ENCODE measurements at regions not wholly inside any gene's neighbourhood (a gene's known extent, or its start where the extent isn't known, plus 50 kb on each side); places are given as distances from the start of the nearest gene placed in this dataset.

DNA sequence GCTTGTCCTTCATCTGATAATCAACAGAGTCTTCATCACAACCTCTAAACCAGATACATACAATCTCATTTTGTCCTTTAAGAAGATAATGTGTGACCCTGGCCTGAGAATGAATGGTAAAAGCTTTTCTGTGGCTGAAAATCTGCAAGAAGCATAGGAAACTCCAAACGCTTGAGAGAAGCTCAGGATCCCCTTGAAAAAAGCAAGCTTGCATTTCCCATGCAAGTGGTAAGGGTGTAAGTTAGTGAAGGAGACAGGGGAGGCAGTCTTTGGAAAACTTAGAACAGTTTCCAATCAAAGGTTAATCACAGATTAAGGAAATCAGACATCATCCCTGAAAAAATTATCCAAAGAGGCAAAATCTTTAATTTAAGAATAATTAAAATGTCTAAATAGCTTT is 413.6 kb upstream of the SALL3 start:
- peaks cover 12 to 22% (median 16%) of the 10 kb centered on the region in 7 donors for H3K9me3 Mint-ChIP-seq
- no CpG with 5 or more reads among the region's 1 CpG for WGBS (ENCODE audit: insufficient coverage)
- intact Hi-C loops (cut with micrococcal nuclease): no loop called here
- DNase-seq: no peak
- H3K79me2 ChIP-seq (ENCODE audit: insufficient read depth, low read length): no peaks in the 10 kb centered on the region
- TF ChIP-seq, protein P1, sequence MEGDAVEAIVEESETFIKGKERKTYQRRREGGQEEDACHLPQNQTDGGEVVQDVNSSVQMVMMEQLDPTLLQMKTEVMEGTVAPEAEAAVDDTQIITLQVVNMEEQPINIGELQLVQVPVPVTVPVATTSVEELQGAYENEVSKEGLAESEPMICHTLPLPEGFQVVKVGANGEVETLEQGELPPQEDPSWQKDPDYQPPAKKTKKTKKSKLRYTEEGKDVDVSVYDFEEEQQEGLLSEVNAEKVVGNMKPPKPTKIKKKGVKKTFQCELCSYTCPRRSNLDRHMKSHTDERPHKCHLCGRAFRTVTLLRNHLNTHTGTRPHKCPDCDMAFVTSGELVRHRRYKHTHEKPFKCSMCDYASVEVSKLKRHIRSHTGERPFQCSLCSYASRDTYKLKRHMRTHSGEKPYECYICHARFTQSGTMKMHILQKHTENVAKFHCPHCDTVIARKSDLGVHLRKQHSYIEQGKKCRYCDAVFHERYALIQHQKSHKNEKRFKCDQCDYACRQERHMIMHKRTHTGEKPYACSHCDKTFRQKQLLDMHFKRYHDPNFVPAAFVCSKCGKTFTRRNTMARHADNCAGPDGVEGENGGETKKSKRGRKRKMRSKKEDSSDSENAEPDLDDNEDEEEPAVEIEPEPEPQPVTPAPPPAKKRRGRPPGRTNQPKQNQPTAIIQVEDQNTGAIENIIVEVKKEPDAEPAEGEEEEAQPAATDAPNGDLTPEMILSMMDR (IDR thresholded peaks at IDR 0.05): no peak
- H3K27me3 ChIP-seq (ENCODE audit: control insufficient read depth in 2 of 2, insufficient read depth in 2 of 2, low read length in 2 of 2): no peaks in the 10 kb centered on the region
- H2AFZ ChIP-seq (ENCODE audit: insufficient read depth, low read depth, low read length, poor library complexity, severe bottlenecking): no peak overlapping the region
- peaks cover 0 to 2% (median 1%) of the 10 kb centered on the region in 3 donors for H3K27me3 Mint-ChIP-seq (ENCODE audit: low read depth in 3 of 3)
- no peak overlapping the region for H3K4me3 ChIP-seq (replicated peaks in 1 of 3; ENCODE audit: low read depth in 2 of 3, low read length in 3 of 3)
- no peak overlapping the region for H3K4me3 Mint-ChIP-seq
- H4K20me1 ChIP-seq (ENCODE audit: insufficient read depth, low read length): no peaks in the 10 kb centered on the region
- no peaks in the 10 kb centered on the region for H3K36me3 Mint-ChIP-seq
- no peaks in the 10 kb centered on the region for H3K4me1 ChIP-seq (ENCODE audit: control insufficient read depth in 1 of 2, insufficient read depth in 2 of 2, low read length in 2 of 2)
- no peaks in the 10 kb centered on the region for H3K4me1 Mint-ChIP-seq
- H3K36me3 ChIP-seq (replicated peaks in 1 of 2; ENCODE audit: control insufficient read depth in 1 of 2, insufficient read depth in 2 of 2, low read length in 2 of 2): no peaks in the 10 kb centered on the region
- H3K27ac ChIP-seq (ENCODE audit: low read depth in 1 of 2, low read length in 2 of 2): no peak overlapping the region
- H3K9me3 ChIP-seq (replicated peaks in 1 of 2; ENCODE audit: control insufficient read depth in 1 of 2, insufficient read depth in 1 of 2, low read length in 2 of 2): peaks cover 12% of the 10 kb centered on the region in 2 donors
- no peak overlapping the region for H3K4me2 ChIP-seq (replicated peaks; ENCODE audit: extremely low read depth, low read length, poor library complexity, severe bottlenecking)
- H3K9ac ChIP-seq (ENCODE audit: insufficient read depth, low read length, poor library complexity, severe bottlenecking): no peak overlapping the region
- no peak overlapping the region for H3K27ac Mint-ChIP-seq

DNA sequence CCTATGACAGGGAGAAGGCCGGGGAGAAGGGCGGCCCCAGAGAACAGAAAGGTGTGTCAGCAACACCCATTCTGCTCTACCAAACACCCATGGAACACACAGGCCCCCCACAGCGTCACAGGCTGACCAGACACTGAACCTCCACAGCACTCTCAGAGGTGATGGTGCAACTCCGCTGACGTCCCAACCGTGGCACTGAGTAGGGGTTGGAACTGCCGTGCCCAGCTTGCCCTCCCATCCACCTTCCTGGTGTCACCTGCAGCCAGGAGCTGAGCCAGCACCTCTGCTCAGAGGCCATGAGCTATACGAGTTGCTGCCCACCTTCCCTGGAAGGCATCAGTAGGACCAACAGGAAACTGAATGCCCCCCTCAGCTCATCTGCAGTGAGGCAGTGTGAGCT is 412.9 kb upstream of the SALL3 start:
- H3K27me3 ChIP-seq (ENCODE audit: control insufficient read depth in 2 of 2, insufficient read depth in 2 of 2, low read length in 2 of 2): no peaks in the 10 kb centered on the region
- no peak for DNase-seq
- no peak overlapping the region for H3K4me3 ChIP-seq (replicated peaks in 1 of 3; ENCODE audit: low read depth in 2 of 3, low read length in 3 of 3)
- no peak overlapping the region for H3K4me2 ChIP-seq (replicated peaks; ENCODE audit: extremely low read depth, low read length, poor library complexity, severe bottlenecking)
- peaks cover 12 to 18% of the 10 kb centered on the region in 2 donors for H3K9me3 ChIP-seq (replicated peaks in 1 of 2; ENCODE audit: control insufficient read depth in 1 of 2, insufficient read depth in 1 of 2, low read length in 2 of 2)
- H3K27ac ChIP-seq (ENCODE audit: low read depth in 1 of 2, low read length in 2 of 2): no peak overlapping the region
- Mint-ChIP-seq H3K27me3 (ENCODE audit: low read depth in 3 of 3) (peaks cover 0 to 2% (median 1%) of the 10 kb centered on the region in 3 donors), H3K27ac (no peak overlapping the region), H3K9me3 (peaks cover 12 to 24% (median 17%) of the 10 kb centered on the region in 7 donors), H3K4me1 (no peaks in the 10 kb centered on the region), H3K36me3 (no peaks in the 10 kb centered on the region), H3K4me3 (no peak overlapping the region)
- H3K4me1 ChIP-seq (ENCODE audit: control insufficient read depth in 1 of 2, insufficient read depth in 2 of 2, low read length in 2 of 2): no peaks in the 10 kb centered on the region
- H3K79me2 ChIP-seq (ENCODE audit: insufficient read depth, low read length): no peaks in the 10 kb centered on the region
- intact Hi-C loops (cut with micrococcal nuclease): no loop called here
- TF ChIP-seq, protein P1 (IDR thresholded peaks at IDR 0.05): no peak
- no peak overlapping the region for H2AFZ ChIP-seq (ENCODE audit: insufficient read depth, low read depth, low read length, poor library complexity, severe bottlenecking)
- H4K20me1 ChIP-seq (ENCODE audit: insufficient read depth, low read length): no peaks in the 10 kb centered on the region
- H3K36me3 ChIP-seq (replicated peaks in 1 of 2; ENCODE audit: control insufficient read depth in 1 of 2, insufficient read depth in 2 of 2, low read length in 2 of 2): no peaks in the 10 kb centered on the region
- 86% methylated on average over 8 of the region's 8 CpGs for WGBS (ENCODE audit: insufficient coverage)
- no peak overlapping the region for H3K9ac ChIP-seq (ENCODE audit: insufficient read depth, low read length, poor library complexity, severe bottlenecking)
